Endothelial cell of umbilical vein (primary cell): ENCODE measurements at regions not wholly inside any gene's neighbourhood (a gene's known extent, or its start where the extent isn't known, plus 50 kb on each side); places are given as distances from the start of the nearest gene placed in this dataset.

Source experiments
- BruUV-seq: library from RNA; stranded (reverse); fragments of 400-500 nt; replicated peaks from 2 replicates; lab custom pipeline; 2021; lab: Mats Ljungman, UMichigan
- CTCF ChIA-PET: fragments of 300-600, 350-600 bp; sonication (Branson Sonifier 250); formaldehyde crosslinking; loops from one replicate; lab custom pipeline; 2021; ENCODE audit warnings: antibody characterized with exemption, inconsistent platforms; lab: Charles Lee
- POLR2A ChIA-PET: fragments of 300-600, 350-600 bp; sonication (Branson Sonifier 250); formaldehyde crosslinking; loops from one replicate; lab custom pipeline; 2021; ENCODE audit warnings: antibody characterized with exemption, inconsistent platforms; lab: Charles Lee
- DNase-seq: peaks from one replicate; pipeline ENCODE4 v3.0.0-alpha.2; 2011; ENCODE audit warnings: low read depth, low spot score
- FAIRE-seq: peaks from 2 replicates; lab custom pipeline; 2011; peaks lifted over from hg19 to GRCh38; lab: Jason Lieb, UNC
- H2AFZ ChIP-seq: 2 replicates; pipeline ENCODE4 v1.6.0; 2012; ENCODE audit warnings: low read depth, low read length, control low read depth, inconsistent platforms
- H3K27ac ChIP-seq: 2 replicates; pipeline ENCODE4 v1.5.1; 2011; ENCODE audit warnings: low read depth, mild to moderate bottlenecking, control low read depth, low read length, moderate library complexity; ENCODE audit not compliant: insufficient read depth
- H3K27me3 ChIP-seq, 2 experiments: 2 replicates each; pipeline versions ENCODE4 v1.6.0 to v1.6.1; 2011; ENCODE audit warnings: low read length in 2 of 2, mixed read lengths in 1 of 2; ENCODE audit not compliant: control insufficient read depth in 2 of 2, insufficient read depth in 2 of 2
- H3K36me3 ChIP-seq, 2 experiments: 2 replicates in 1 of 2; 3 replicates in 1 of 2; pipeline ENCODE4 v1.5.1; 2011; ENCODE audit warnings: low read length in 2 of 2, mild to moderate bottlenecking in 1 of 2, moderate library complexity in 1 of 2; ENCODE audit not compliant: control insufficient read depth in 2 of 2, insufficient read depth in 2 of 2; ENCODE audit errors: extremely low read depth in 1 of 2
- H3K4me1 ChIP-seq: 3 replicates; pipeline ENCODE4 v1.5.1; 2011; ENCODE audit warnings: mild to moderate bottlenecking, low read length; ENCODE audit not compliant: control insufficient read depth, insufficient read depth; ENCODE audit errors: extremely low read depth
- H3K4me2 ChIP-seq: 2 replicates; pipeline ENCODE4 v1.6.1; 2011; ENCODE audit warnings: low read length, control low read depth, mixed read lengths; ENCODE audit not compliant: insufficient read depth
- H3K4me3 ChIP-seq, 3 experiments: fragments of 200-600 bp in 1 of 3; sonication (generic), shearing (Covaris generic) in 1 of 3; replicated peaks in 1 of 3; 2 replicates each; pipeline ENCODE4 v1.5.1; 2011 to 2016; ENCODE audit warnings: control low read depth in 3 of 3, low read length in 3 of 3, mild to moderate bottlenecking in 2 of 3, inconsistent platforms in 1 of 3, low read depth in 1 of 3, moderate library complexity in 1 of 3; ENCODE audit not compliant: insufficient read depth in 1 of 3
- H3K79me2 ChIP-seq: 2 replicates; pipeline ENCODE4 v1.6.0; 2012; ENCODE audit warnings: low read length, inconsistent platforms; ENCODE audit not compliant: control insufficient read depth, insufficient read depth
- H3K9ac ChIP-seq: replicated peaks from 2 replicates; pipeline ENCODE3; 2011; ENCODE audit warnings: low read length, control low read depth; ENCODE audit not compliant: insufficient read depth; ENCODE audit errors: extremely low read depth
- H3K9me1 ChIP-seq: replicated peaks from 3 replicates; pipeline ENCODE4 v1.6.0; 2011; ENCODE audit warnings: mild to moderate bottlenecking, low read length; ENCODE audit not compliant: control insufficient read depth, insufficient read depth; ENCODE audit errors: extremely low read depth
- H3K9me3 ChIP-seq: replicated peaks from 2 replicates; pipeline ENCODE4 v1.5.1; 2012; ENCODE audit warnings: low read length, inconsistent platforms; ENCODE audit not compliant: control insufficient read depth, insufficient read depth
- H4K20me1 ChIP-seq: replicated peaks from 2 replicates; pipeline ENCODE3; 2011; ENCODE audit warnings: mild to moderate bottlenecking, low read length; ENCODE audit not compliant: control insufficient read depth, insufficient read depth; ENCODE audit errors: extremely low read depth
- CTCF ChIP-seq, 2 donors: IDR thresholded peaks; 1 replicate in 1 of 2; 2 replicates in 1 of 2; pipeline ENCODE4 v1.5.1; 2011; ENCODE audit warnings: low read length in 2 of 2, mild to moderate bottlenecking in 2 of 2, moderate library complexity in 2 of 2, control low read depth in 1 of 2, inconsistent platforms in 1 of 2, low read depth in 1 of 2; ENCODE audit not compliant: insufficient read depth in 1 of 2; ENCODE audit errors: extremely low read depth in 1 of 2
- EZH2 ChIP-seq: IDR thresholded peaks from 2 replicates; pipeline ENCODE4 v1.6.1; 2012; ENCODE audit warnings: borderline replicate concordance, low read depth, mild to moderate bottlenecking, moderate library complexity, low read length, inconsistent platforms; ENCODE audit not compliant: severe bottlenecking
- FOS ChIP-seq: IDR thresholded peaks from 2 replicates; pipeline ENCODE4 v1.6.1; 2011; ENCODE audit warnings: mild to moderate bottlenecking, low read length, moderate library complexity, borderline replicate concordance; ENCODE audit not compliant: insufficient read depth
- GATA2 ChIP-seq: IDR thresholded peaks from 2 replicates; pipeline ENCODE4 v1.7.0; 2011; ENCODE audit warnings: low read depth, mild to moderate bottlenecking, moderate library complexity, mixed read lengths, low read length; ENCODE audit not compliant: insufficient read length, insufficient read depth
- JUN ChIP-seq: IDR thresholded peaks from 2 replicates; pipeline ENCODE4 v1.6.1; 2011; ENCODE audit warnings: borderline replicate concordance, low read depth; ENCODE audit not compliant: insufficient read length, insufficient read depth
- MAX ChIP-seq: IDR thresholded peaks from 2 replicates; pipeline ENCODE4 v1.6.1; 2011; ENCODE audit not compliant: insufficient read depth, insufficient read length
- MYC ChIP-seq: IDR thresholded peaks from one replicate; pipeline ENCODE4 v1.6.1; 2011; ENCODE audit warnings: mild to moderate bottlenecking, low read depth, low read length
- POLR2A ChIP-seq: IDR thresholded peaks from 2 replicates; pipeline ENCODE4 v1.6.1; 2012; ENCODE audit warnings: low read depth, mild to moderate bottlenecking, control low read depth, low read length
- POLR2AphosphoS5 ChIP-seq: IDR thresholded peaks from 2 replicates; pipeline ENCODE4 v1.6.1; 2012; ENCODE audit warnings: low read depth, mild to moderate bottlenecking, control low read depth, low read length, moderate library complexity; ENCODE audit not compliant: insufficient read depth
- dilution Hi-C: fragments of 300-500 bp; cut with MboI; formaldehyde crosslinking; loops from one replicate; pipeline ENCODE4 v1.15.0; 2019; ENCODE audit warnings: low sequenced_read_pairs; ENCODE audit not compliant: extremely low pct_ligation_motif_present
- intact Hi-C: fragments of 100-400 bp; cut with micrococcal nuclease; formaldehyde crosslinking; loops from one replicate; pipeline ENCODE4 v1.10.0; 2022

DNA sequence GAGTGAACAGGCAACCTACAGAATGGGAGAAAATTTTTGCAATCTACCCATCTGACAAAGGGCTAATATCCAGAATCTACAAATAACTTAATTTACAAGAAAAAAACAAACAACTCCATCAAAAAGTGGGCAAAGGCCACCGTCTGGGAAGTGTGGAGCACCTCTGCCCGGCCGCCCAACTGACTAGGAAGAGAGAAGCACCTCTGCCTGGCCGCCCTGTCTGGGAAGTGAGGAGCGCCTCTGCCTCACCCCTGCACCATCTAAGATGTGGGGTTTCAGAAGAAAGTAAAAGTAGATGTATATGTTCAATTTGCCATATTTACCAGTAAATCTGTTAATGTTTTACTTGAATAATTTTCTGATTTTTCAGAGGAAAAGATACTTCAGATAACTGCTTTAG lies 108.1 kb upstream of the TMEM161B start:
- no peak overlapping the region for H3K27ac ChIP-seq
- H3K4me1 ChIP-seq = no peaks in the 10 kb centered on the region
- H3K4me3 ChIP-seq = no peak overlapping the region
- H2AFZ ChIP-seq = no peak overlapping the region
- no peaks in the 10 kb centered on the region for H3K79me2 ChIP-seq
- FAIRE-seq (no peak), DNase-seq (no peak)
- ChIA-PET CTCF (no interaction called here), POLR2A (no interaction called here)
- no peaks in the 10 kb centered on the region for H3K27me3 ChIP-seq
- no peaks in the 10 kb centered on the region for H3K9me1 ChIP-seq
- H4K20me1 ChIP-seq = no peaks in the 10 kb centered on the region
- dilution Hi-C loops = no loop called here
- no TSS peak for BruUV-seq
- H3K4me2 ChIP-seq = no peak overlapping the region
- TF ChIP-seq MAX (no peak), GATA2 (no peak), POLR2A (no peak), JUN (no peak), POLR2AphosphoS5 (no peak), EZH2 (no peak)
- intact Hi-C loops = no loop called here
- H3K9ac ChIP-seq = no peak overlapping the region
- H3K36me3 ChIP-seq = no peaks in the 10 kb centered on the region
- H3K9me3 ChIP-seq = no peaks in the 10 kb centered on the region

DNA sequence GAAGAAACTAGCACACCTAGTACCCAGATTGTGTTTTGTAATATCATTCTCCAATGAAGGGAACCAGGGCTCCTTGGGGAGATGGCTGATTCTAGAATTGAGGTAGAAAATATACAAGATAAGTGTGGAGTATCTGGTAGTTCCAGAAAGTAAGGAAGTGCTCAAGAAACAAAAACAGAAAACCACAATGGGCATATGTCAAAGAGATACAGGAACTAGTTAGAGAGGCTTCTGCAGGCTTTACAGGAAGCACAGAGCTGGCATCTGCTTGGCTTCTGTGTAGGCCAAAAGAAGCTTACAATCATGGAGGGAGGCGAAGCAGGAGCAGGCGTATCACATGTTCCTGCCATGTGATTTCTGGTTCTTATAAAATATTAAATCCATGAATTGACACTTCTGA lies 105.7 kb upstream of the TMEM161B start:
- H3K4me3 ChIP-seq = no peak overlapping the region
- dilution Hi-C loops (no loop called here), intact Hi-C loops (no loop called here)
- no peak overlapping the region for H3K9ac ChIP-seq
- no peak overlapping the region for H3K27ac ChIP-seq
- no peaks in the 10 kb centered on the region for H3K79me2 ChIP-seq
- TF ChIP-seq JUN (no peak), GATA2 (no peak), CTCF (IDR thresholded peaks at IDR 0.05; ENCODE audit: extremely low read depth in 1 of 2, insufficient read depth in 1 of 2, low read depth in 1 of 2, low read length in 2 of 2) (no peak), POLR2AphosphoS5 (no peak), EZH2 (no peak), FOS (no peak), MYC (no peak), POLR2A (no peak), MAX (no peak)
- CTCF ChIA-PET = no interaction called here
- no peaks in the 10 kb centered on the region for H3K9me3 ChIP-seq
- no peaks in the 10 kb centered on the region for H3K9me1 ChIP-seq
- no peak for FAIRE-seq
- H4K20me1 ChIP-seq = no peaks in the 10 kb centered on the region
- H3K27me3 ChIP-seq = no peaks in the 10 kb centered on the region
- no peaks in the 10 kb centered on the region for H3K36me3 ChIP-seq
- no peak overlapping the region for H3K4me2 ChIP-seq
- DNase-seq = no peak
- no TSS peak for BruUV-seq
- no peaks in the 10 kb centered on the region for H3K4me1 ChIP-seq
- H2AFZ ChIP-seq = no peak overlapping the region
- POLR2A ChIA-PET = no interaction called here
